ENCODE measurements at regions not wholly inside any gene's neighbourhood (a gene's known extent, or its start where the extent isn't known, plus 50 kb on each side); places are given as distances from the start of the nearest gene placed in this dataset.

DNA sequence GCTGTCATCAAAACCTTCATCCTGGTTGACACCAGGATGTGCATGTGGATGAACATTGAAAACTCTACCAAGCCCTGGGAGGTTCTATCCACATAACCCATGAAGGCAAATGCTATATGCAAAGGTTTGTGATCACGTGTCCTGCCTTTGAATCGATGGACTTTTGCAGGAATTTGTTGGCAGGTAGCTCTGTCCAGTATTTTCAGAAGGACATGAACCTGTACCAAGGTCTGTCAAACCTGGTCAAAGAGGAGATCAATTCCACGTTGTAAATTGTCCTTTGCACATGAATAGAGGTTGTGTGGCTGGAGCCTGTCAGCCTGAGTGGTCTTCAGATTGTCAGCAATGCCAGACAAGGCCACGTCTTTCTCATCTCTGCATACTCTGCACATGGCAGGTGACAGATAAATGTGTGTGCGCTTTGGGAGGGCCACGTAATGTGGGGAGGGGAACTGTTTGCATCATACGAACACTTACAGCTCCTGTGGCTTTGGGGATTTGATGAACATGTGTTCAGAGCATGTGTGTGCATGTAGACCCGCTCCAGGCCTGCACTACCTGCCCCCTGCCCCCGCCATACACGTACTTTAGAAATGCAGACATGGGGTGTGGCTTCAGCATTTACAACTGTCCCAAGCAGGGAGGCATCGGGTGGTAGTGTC, 169.1 kb downstream of the ERMARD start:
- TF ChIP-seq, protein P1, sequence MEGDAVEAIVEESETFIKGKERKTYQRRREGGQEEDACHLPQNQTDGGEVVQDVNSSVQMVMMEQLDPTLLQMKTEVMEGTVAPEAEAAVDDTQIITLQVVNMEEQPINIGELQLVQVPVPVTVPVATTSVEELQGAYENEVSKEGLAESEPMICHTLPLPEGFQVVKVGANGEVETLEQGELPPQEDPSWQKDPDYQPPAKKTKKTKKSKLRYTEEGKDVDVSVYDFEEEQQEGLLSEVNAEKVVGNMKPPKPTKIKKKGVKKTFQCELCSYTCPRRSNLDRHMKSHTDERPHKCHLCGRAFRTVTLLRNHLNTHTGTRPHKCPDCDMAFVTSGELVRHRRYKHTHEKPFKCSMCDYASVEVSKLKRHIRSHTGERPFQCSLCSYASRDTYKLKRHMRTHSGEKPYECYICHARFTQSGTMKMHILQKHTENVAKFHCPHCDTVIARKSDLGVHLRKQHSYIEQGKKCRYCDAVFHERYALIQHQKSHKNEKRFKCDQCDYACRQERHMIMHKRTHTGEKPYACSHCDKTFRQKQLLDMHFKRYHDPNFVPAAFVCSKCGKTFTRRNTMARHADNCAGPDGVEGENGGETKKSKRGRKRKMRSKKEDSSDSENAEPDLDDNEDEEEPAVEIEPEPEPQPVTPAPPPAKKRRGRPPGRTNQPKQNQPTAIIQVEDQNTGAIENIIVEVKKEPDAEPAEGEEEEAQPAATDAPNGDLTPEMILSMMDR (conservative IDR thresholded peaks at IDR 0.05), result no peak
- TF ChIP-seq ZFX (IDR thresholded peaks at IDR 0.05), result no peak

All from C4-2B (cell line).